ENCODE measurements at regions not wholly inside any gene's neighbourhood (a gene's known extent, or its start where the extent isn't known, plus 50 kb on each side); places are given as distances from the start of the nearest gene placed in this dataset.
A peak's percentile ranks its signal among the peaks of the same experiment; 100 is the strongest.
"Not testable (repeated sequence)": the region's sequence is repeated elsewhere in the genome, so short reads cannot be mapped to it uniquely, and the experiment has no call there.

DNA sequence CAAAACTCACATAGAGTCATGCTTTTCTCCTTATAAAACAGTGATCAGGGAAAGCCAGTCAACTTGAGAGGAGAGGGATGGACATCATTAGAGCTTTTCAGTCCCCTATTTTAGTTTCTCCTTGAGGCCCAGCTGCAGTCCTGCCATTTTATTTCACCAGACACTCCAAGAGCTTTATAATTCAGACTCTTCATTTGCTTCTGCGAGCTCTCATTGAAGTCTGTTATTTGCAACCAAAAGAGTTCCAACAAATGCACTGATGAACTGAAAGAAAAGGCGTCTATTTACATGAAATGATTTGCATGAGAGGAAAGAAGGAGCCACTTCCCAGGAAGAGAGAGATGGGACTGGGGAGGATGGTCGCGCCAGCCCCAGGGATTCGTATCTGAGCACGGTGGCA lies 86.8 kb downstream of the NDUFA12 start:
- no peak for DNase-seq (ENCODE audit: low spot score)

DNA sequence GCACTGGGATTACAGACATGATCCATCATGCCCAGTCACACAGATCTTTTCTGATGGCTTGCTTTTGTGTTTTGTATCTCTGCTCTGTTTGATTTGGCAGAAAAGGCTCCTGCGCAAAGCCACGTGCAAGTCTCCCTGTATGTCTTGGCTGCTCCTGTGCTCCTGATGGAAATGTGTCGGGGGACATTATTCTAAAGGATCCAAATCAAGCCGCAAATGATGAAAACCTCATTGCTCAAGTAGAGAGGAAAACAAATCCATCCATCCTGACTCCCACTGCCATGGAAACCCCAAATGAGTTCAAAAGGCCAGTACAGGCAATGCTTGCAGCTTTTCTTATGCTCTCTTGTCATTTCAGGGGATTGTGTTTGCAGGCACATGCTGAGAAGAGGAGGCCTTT lies 93.8 kb downstream of the NDUFA12 start:
- no peak for DNase-seq (ENCODE audit: low spot score)

- not testable (repeated sequence) for DNase-seq (ENCODE audit: low spot score)
Observed at GRCh38 chr12:94905749-94906148, 97.7 kb downstream of the NDUFA12 start.

GRCh38 chr12:94900496-94900895 lies 103.0 kb downstream of the NDUFA12 start:
- no peak for DNase-seq (ENCODE audit: low spot score)

GRCh38 chr12:94898388-94898787 lies 105.1 kb downstream of the NDUFA12 start:
- DNase-seq (ENCODE audit: low spot score) = peak; percentile 40

DNA sequence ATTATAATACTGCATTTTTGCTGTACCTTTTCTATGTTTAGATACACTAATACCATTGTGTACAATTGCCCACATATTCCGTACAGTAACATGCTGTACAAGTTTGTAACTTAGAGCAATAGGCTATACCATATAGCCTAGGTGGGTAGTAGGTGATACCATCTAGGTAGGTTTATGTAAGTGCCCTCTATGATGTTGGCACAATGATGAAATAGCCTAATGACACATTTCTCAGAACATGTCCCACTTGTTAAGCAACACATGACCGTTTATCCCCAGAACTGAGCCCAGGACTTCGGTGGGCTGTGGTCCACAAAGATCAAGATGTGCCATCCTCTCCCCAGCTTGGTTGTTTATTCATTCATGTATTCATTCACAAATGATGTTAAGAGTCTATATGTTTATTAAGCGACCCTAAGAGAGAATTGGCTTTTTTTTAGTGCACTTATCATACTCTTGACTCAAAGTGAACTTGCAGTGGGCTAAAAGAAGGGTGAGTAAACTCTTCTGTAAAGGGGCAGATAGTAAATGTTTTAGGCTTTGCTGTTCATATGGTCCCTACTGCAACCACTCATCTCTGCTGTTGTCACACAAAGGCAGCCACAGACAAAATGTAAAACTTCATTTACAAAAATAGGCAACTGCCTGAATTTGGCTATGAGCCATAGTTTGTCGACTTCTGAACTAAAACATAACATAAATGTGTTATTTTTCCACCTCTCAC lies 110.8 kb downstream of the NDUFA12 start:
- no peak for DNase-seq (ENCODE audit: low spot score)

GRCh38 chr12:94889445-94890210 lies 113.9 kb downstream of the NDUFA12 start:
- no peak for DNase-seq (ENCODE audit: low spot score)

GRCh38 chr12:94879542-94879941 lies 124.0 kb downstream of the NDUFA12 start:
- no peak for DNase-seq (ENCODE audit: low spot score)

DNA sequence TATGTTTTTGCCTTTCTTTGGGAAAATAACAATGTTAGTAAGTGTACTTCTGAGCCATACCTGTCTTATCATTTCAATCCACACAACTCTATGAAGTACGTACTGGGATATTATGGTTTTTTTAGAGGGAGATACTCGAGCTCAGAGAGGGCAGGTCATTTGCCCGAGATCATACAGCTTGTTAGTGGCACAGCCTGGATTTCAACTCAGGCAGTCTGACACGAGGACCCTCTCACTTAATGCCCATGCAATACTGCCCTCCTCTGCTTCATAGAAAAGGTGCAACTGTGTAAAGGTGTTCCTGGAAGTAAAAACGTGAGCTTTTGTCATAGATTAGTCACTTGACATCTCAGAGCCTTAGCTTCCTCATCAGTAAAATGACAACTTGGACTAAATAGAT lies 128.0 kb downstream of the NDUFA12 start:
- no peak for DNase-seq (ENCODE audit: low spot score)

DNA sequence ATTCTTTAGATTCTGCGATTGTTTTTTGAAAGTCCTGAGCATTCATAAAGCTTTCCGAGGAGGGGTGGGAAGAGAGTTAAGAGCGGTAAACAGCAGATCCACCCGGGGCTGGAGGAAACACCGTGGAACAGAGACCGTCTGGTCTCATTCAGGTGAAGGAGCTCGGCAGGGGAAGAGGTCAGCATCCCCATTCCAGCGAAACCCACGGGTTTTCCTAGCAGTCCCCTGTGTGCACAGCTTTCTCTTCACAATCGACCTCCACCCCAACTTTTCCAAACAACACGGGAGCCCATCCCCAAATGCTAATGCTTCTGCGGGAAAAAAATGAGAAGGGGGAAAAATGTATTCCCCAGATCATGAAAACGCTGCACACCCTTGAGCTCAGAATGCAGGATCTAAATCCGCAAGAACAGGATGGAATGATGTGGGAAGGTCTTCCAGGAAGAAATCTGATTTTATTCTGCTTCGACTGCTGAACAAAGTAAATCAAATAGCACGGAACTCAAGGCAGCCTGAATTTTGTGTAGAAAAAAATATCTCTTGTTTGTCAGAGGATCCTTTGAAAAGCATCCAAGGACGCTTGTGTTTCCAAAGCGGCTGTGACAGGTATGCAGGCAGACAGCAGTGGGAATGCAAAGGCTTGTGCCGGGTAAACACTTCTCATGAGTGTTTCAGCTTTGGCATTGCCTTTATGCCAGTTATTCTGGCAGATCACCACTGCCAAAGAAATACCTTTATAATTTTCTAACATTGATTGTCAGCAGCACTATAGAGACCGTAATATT lies 128.8 kb downstream of the NDUFA12 start:
- DNase-seq (ENCODE audit: low spot score) = no peak

DNA sequence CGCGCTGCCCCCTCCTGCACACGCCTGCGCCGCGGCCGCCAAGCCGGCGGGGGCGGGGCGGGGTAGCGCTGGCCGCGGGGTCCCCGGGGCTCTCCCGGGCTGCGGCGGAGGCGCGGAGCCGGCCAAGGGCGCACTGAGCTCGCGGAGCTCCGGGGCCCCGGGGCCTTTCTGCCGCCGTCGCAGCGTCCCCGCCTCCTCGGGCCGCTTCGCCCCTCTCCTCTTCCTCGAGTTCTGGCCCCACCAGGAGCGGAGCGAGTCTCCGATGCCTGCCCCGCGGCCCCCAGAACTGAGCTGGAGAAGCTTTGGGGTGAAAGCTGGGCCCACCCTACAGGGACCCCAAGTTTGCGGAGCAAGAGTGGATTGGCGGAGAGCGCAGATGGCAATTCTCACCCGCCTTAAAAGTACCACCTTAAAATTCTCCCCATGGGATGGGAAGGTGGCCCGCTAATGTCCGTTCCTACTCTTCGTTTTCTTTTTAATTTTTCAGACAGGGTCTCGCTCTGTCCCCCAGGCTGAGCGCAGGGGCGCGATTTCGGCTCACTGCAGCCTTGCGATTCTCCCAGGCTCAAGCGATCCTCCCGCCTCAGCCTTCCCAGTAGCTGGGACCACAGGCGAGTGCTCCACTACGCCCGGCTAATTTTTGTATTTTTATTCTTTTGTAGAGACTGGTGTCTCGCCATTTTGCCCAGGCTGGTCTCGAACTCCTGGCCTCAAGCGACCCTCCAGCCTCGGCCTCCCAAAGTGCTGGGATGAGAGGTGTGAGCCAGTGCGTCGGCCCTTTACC lies 129.6 kb downstream of the NDUFA12 start:
- DNase-seq (ENCODE audit: low spot score) = no peak

DNA sequence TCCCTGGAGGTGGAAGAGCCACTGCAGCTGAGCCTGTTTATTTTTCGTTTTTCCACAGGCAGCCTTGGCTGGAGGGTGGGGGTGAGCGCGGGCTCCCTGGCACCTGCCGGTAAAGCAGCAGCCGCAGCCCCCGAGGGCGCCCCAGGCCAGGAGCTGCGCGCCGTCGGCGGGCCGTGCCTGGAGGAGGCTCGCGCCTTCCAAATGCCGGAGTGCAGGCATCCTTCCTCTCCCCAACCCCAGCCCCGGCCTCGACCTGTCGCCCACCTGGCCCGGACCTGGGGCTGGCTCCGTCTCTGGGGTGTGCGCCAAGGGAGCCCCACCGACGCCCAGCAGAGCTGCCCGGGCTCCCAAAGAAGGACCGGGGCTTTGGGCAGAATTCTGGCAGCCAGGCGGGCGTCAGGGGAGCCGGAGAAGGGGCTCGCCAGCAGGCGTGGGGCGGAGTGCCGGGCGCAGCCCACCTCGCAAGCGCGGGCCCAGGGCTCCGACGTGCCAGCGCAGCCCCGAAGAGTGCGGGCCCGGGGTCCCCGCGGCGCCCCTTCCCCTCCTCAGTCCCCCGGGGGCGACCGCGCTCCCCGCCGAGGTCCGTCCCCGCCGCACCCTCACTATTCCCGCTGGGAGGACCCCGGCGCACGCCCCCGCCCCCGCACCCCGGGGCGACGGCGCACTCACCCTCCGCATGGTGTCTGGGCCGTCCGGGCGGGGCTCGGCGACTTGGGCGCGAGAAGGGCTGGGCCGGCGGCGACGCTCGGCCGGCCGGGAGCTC lies 130.3 kb downstream of the NDUFA12 start:
- no peak for DNase-seq (ENCODE audit: low spot score)

DNA sequence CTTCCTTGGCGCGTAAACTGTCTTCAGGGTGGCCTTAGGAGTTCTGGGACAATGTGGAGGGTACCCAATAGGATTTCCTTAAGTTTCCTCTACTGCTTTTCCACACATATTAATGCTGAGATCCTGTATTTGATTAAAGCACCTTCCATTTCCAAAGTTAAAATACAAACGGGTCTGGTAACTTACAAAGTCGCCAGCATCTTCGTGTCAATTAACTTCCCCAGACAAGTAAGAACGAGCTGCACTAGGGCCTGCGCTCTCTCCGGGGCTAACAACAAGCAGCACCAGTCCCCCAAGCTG lies 130.9 kb downstream of the NDUFA12 start:
- no peak for DNase-seq (ENCODE audit: low spot score)

DNA sequence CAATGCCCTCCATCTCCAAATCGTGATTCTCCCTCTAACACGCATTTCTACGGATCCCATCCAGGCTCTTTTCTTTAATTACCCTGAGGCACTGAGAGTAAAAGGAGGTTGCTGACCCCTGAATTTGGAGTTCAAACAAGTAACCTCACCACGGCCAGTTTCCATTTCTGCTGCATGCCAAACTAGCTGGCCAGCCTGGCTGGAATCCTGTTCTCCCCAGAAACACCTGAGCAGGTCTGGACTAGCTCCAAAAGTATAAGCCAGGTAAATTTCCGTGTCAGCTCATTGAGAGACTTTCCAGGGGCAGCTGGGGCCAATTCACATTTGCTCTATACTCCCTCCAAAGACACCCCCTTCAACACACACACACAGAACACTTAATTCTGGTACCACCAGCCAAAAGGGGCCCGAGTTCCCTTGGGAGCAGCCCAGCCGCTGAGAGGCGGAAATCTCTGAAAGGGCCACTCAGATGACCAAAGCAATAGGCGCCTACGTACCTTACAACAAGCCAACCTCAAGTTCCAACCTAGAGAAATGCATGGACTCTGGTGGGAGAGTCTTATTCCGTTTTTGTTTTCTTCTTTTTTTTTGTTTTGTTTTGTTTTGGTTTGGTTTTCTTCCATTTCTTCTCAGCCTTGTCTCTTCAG lies 131.4 kb downstream of the NDUFA12 start:
- DNase-seq (ENCODE audit: low spot score) = no peak

DNA sequence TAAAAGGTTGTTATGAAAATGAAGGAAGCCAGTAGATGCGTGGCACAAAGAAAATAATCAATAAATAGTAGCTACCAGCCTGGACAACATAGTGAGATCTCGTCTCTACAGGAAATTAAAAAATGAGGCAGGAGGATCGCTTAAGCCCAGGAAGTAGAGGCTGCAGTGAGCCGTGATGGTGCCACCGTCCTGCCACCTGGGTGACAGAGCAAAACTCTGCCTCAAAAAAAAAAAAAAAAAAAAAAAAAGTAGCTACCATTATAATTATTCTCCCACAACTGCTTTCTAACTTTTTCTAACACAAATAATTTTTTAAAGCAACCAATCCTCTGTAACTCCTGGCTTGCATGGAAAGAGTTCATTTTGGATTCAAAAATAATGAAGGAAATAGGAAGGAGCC lies 133.0 kb downstream of the NDUFA12 start:
- DNase-seq (ENCODE audit: low spot score) = no peak

DNA sequence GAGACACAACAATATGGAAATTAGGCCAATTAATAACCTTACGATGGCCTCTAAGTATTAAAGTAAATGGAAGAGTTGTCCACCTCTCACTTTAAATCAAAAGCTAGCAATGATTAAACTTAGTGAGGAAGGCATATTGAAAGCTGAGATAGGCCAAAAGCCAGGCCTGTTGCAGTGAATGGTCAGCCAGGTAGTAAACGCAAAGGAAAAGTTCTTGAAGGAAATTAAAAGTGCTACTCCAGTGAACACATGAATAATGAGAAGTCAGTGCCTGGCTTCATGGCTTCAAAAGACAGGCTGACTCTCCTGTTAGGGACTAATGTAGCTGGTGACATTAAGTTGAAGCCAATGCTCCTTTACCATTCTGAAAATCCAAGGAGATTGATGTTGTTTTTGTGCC lies 135.3 kb downstream of the NDUFA12 start:
- DNase-seq (ENCODE audit: low spot score) = no peak

DNA sequence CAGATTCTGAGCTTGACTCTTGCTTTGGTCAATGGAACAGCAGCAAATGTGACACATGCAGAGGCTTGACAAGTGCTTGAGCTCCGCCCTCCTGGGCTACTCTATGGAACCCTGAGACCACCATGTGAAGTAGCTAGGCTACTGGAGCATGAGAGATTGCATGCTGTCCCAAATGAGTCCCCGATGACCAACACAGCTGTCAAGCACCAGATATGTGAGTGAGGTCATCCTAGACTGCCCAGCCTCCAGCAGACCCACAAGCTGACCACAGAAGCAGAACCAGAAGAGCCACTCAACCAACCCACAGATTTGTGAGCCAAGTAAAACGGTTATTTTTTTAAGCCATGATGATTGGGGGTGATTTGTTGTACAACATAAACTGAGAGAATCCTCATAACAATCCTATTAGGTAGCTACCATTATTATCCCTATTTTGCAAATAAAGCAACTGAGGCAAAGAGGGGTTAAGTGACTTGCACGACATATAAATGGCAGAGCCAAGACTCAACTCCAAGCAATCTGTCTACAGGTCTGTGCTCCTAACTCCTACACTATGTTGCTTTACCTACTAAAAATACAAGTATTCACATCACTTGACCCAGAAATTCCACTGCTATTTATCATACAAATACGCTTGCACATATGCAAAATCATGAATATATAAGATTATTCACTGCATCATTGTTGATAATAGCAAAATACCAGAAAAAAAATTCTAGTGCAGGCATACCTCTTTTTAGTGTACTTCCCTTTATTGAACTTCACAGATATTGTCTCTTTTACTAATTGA lies 136.2 kb downstream of the NDUFA12 start:
- DNase-seq (ENCODE audit: low spot score) = peak; percentile 78

GRCh38 chr12:94864987-94865386 lies 138.5 kb downstream of the NDUFA12 start:
- no peak for DNase-seq (ENCODE audit: low spot score)

DNA sequence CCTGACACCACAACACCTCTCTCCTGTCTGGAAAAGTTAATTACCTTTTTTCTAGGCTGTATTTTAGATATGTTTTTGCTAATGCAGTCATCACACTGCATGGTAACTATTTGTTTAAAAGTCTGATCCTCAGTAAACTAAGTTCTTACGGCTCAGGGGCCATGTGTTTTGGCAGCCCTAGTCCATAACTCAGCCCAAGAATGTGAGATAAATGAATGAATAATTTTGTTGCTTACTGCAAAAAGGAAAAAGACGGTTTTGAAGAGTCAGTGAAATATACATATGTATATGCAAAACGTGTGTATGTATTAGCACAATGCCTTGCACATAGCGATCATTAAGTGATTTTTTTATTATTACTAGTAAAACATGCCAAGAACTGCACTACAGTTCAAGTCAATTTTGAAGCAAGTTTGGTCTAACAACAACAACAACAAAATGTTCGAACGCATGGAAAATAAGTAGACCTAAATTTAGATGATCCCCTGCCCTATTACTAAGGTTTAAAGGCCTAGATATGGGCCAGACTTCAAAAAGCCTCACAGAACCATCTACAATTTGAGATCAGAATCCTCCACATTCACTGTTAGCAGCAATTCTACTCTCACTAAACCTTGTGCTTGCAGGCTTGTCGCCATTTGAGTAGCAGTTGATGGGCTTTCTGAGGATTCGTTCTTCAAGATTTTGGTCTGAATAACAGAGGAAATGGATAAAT lies 140.0 kb downstream of the NDUFA12 start:
- no peak for DNase-seq (ENCODE audit: low spot score)

GRCh38 chr12:94862421-94862820 lies 141.1 kb downstream of the NDUFA12 start:
- DNase-seq (ENCODE audit: low spot score) = no peak

Data from hepatic stellate cell (primary cell).